GM18498 (cell line): ENCODE measurements at regions not wholly inside any gene's neighbourhood (a gene's known extent, or its start where the extent isn't known, plus 50 kb on each side); places are given as distances from the start of the nearest gene placed in this dataset.
"Not testable (repeated sequence)": the region's sequence is repeated elsewhere in the genome, so short reads cannot be mapped to it uniquely, and the experiment has no call there.

ENCODE experiments used
- ATAC-seq: cut with Tn5 transposase; IDR thresholded peaks from one replicate; pipeline ENCODE4 v1.9.1; 2021; ENCODE audit warnings: mild to moderate bottlenecking, moderate library complexity; ENCODE audit not compliant: unreplicated experiment

- no peak for ATAC-seq
Observed at GRCh38 chr4:157700898-157701694, 471.7 kb downstream of the GASK1B start.

- ATAC-seq: no peak
Observed at GRCh38 chr4:157689476-157689875, 468.9 kb downstream of the GRIA2 start.

- ATAC-seq: no peak
Observed at GRCh38 chr4:157687971-157688370, 467.4 kb downstream of the GRIA2 start.

DNA sequence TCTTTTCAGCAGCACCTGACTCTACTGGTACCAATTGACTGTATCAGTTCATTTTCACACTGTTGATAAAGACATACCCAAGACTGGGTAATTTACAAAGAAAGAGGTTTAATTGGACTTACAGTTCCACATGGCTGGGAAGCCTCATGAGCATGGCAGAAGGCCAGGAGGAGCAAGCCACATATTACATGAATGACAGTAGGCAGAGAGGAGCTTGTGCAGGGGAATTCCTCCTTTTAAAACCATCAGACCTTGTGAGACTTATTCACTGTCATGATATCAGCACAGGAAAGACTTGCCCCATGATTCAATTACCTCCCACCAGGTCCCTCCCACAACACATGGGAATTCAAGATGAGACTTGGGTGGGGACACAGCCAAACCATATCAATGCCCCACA lies 458.8 kb downstream of the GRIA2 start:
- ATAC-seq: not testable (repeated sequence)

DNA sequence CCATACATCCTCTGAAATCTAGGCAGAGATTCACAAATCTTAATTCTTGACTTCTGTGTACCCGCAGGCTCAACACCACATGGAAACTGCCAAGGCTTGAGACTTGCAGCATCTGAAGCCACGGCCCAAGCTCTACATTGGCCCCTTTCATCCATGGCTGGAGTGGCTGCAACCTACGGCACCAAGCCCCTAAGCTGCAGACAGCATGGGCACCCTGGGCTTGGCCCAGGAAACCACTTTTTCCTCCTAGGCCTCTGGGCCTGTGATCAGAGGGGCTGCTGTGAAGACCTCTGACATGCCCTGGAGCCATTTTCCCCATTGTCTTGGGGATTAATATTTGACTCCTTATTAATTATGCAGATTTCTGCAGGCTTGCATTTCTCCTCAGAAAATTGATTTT lies 457.9 kb downstream of the GRIA2 start:
- ATAC-seq: no peak

GRCh38 chr4:157674699-157675098 lies 454.2 kb downstream of the GRIA2 start:
- no peak for ATAC-seq

DNA sequence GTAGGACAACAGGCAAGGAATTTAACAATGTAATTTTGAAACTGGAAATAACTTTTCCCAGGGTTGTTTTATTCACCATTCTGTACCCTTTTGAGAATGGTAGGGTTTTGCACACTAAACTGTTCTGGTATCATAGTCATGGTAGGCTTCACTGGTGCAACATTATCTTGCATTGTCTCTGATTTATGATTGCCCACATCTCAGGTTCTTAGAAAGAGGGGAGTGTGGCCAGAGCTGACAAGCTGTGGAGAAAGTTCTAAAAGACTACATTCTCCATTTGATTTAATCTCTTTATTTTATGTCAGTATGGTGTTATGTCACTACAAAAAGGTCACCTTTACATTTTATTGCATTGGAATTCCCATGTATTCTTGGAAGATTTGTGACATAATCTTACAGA lies 447.3 kb downstream of the GRIA2 start:
- ATAC-seq: no peak

GRCh38 chr4:157664726-157665125 lies 444.2 kb downstream of the GRIA2 start:
- no peak for ATAC-seq

DNA sequence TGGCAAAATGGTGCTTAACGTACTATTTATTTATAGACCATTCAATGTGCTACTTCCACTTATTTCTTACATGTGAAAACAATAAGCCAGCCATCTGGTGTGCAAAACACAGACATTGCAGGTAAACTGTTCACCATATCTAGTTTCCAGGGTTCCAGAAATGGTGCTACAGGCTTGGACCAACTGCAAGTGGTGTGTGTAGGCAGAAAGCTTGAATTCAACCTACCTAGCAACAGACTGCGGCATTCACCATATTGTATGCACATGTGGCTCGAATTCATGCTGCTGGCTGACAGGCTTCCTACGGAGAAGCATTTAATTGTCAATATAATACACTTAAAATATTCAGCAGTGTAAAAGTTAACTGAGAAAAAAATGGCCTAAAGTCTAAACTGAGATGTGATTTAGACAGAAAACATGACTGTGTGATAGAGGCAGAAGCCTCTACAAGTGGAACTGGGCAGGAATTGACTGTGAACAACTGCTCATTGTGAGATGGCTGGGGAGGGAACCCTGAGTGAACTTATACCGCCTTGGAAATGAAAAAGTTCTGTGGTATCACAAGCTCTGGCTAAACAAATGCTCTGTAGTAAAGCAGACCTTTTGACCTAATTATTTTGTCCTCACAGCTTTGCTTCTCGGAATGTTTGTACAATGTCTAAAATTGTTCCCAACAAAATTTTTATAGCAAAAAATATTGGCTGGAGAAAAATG lies 434.7 kb downstream of the GRIA2 start:
- no peak for ATAC-seq

DNA sequence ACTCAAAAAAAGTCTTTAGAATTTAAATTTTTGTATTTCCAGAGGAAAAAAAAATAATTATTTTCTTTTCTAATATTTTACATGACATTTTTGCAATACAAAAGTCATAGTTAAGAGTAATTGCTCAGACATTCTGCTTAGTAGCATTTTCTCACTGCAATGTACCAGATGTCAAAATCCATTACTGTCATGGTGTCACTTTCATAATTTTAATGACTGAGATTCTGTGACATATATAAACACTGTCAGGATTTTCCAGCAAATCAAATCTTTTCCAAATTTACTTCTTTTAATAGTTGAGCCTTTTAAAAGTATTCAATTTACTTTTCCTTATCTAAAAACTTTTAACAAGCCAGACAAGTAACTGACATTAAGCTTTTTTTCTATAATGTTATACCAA lies 422.7 kb downstream of the GRIA2 start:
- ATAC-seq: no peak

DNA sequence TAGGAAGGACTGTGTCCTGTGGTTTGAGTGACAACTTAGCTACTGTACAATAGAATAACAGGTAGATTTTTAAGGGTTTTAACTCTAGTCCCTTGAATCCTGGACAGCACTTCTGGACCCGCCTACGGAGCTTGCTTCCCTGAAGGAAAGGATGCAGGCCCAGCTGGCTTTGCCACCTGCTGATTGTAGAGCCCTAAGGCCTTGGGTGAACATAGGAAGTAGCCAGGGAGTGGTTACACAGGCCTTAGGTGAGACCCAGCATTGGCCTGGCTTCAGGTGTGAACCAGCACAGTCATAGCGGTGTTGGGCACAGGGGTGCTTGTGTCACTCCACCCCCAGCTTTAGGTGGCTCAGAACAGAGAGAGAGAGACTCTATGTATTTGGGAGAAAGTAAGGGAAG lies 413.5 kb downstream of the GRIA2 start:
- ATAC-seq: no peak

DNA sequence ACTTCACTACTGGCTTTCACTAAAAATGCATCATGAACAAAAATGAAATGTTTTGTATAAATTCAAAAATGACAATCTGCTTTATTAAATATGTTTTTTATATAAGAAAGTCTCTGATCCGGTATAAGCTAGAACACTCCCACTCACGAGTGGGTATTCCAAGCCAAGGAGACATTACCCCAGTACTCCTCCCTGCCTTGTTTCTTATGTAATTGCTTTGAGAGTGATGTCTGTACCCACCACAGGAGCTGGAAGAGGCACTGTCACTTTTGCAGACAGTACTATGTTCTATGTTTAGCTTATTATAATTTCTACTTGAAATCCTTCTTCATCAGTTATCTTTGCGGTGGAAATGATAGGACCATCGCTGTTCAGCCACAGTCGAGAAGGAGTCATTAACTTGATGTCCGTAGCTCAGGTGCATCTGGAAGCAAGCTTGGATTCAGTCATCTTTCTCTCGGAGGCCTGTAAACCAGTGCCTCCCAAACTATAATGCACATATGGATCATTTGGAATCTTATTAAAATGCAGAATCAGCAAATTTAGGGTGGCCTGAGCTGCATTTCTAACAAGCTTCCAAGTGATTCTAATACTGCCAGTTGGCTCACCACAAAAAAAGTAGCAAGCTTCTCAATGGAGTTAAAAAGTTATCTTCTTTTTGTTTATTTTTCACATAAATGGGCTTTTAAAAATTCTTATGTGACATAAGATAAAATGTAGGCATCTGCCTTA lies 396.4 kb downstream of the GRIA2 start:
- ATAC-seq: no peak

- ATAC-seq: no peak
Observed at GRCh38 chr4:157607996-157608395, 387.5 kb downstream of the GRIA2 start.

DNA sequence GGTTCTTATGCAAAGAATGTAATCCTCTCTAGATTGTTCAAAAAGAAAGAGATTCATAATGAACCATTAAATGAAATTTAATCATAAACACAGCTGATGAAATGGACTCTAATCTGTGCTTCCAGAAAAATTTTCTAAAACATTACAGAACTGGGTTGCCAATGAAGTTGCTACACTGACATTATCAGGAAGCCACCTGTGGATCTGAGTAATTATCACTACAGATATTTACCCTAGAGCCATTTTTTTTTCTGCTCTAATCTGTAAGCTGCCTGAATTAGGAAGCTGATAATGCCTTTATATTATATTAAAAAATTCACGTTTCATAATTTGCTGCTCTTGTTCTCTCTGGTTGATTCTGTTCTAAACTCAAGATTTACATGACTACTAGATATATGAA lies 380.1 kb downstream of the GRIA2 start:
- ATAC-seq: no peak

GRCh38 chr4:157591245-157591644 lies 370.7 kb downstream of the GRIA2 start:
- ATAC-seq: no peak

GRCh38 chr4:157590679-157591078 lies 370.2 kb downstream of the GRIA2 start:
- no peak for ATAC-seq

GRCh38 chr4:157587681-157588423 lies 367.3 kb downstream of the GRIA2 start:
- no peak for ATAC-seq

- ATAC-seq: no peak
Observed at GRCh38 chr4:157582141-157582540, 361.6 kb downstream of the GRIA2 start.

DNA sequence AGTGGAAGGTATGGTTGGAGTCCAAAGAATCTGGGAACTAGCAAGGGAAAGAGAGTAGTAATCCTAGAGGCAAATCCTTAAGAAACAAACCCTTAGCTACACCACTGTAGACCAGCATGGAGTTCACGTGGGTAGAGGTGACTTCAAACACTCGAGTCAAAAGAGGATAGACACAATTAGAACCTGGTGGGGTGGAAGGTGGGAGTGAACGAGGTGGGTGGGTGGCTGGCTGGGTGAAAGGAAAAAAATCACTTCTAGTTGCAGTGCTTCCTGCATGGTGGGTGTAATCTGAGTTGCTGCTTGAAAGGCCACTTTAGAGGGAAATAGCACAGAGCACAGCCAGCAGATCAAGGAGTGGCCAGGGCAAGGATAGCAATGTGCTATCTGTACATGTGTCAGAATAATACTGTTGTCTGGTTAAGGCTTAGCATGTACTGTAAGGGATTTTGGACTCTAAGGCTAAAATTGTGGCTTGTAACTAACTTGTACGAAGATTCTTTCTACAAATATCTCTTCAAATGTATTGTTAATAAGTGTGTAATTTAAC lies 356.2 kb downstream of the GRIA2 start:
- ATAC-seq: no peak

DNA sequence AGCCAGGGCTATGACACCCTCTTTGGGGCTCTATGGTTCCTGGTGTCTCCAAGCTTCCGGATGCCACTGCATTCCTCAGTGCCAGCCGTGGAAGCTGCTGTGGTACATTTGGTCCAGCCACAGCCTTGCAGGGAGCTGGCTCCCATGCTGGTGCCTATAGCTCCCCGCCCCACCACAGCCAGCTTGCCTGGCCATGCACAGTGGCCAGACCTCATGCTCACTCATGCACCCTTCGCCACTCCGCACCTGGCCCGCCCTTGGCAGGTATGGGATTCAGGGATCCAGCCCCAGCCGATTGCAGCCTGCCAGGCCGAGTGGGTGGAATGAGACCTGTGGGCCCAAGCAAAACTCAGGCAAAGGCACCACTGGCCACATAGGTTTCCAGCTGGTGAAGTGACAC lies 354.8 kb downstream of the GRIA2 start:
- no peak for ATAC-seq

DNA sequence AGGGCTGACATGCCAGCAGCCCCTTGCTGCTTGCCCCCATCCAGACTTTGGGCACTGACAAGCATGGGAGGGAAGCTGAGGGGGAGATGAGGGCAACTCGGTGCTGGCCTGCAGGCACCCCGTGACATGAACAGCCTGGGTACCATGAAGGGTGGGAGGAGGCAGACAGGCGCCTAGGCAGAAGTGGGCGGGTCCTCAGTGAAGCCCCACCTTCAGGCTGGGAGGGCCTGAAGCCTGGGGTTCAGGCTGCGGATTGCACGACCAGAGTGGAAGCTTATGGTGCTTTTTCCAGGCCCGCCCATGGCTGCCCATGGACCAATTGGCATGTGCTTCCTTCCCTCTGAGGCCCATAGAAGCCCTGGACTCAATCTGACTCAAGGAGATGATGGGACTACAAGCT lies 354.1 kb downstream of the GRIA2 start:
- no peak for ATAC-seq
